ENCODE measurements at regions not wholly inside any gene's neighbourhood (a gene's known extent, or its start where the extent isn't known, plus 50 kb on each side); places are given as distances from the start of the nearest gene placed in this dataset.

DNA sequence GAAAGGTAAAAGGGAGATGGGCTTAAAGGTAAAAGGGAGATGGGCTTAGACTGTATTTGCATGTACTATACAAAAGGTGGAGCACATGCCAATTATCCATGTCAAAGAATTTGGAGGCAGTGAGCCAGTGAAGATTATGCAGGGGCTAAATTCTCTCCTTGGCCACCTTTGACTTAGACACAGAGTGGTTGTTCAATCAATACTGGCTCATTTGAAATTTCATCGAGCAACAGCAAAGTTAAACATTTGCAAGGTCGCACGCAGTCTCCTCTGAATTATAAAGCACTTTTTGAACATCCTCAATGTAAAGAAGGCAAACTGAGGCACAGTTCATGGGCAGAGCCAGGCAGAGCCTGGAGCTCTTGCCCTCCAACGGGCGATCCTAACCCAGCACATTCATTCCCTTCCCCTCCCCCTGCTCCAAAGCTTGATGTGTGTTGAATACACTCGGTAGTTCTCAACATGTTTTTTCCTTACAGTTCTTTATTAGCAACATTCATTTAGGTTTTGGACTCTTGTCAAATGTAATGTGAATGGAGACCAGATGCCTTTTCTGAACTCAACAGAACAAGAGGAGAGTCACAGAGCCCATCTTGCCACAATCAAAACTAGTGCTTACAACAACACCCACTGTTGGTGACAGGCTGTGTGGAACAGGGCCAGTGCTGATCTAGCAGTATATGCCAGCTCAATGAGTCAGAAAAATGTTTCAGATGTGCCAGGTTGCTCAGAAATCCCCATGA lies 169.7 kb upstream of the G2E3 start:
- TF ChIP-seq CREB1 (IDR thresholded peaks at IDR 0.05; ENCODE audit: low read depth) (no peak), RAD21 (IDR thresholded peaks at IDR 0.05; ENCODE audit: low read depth) (no peak), USF1 (IDR thresholded peaks at IDR 0.05) (no peak), YY1 (IDR thresholded peaks at IDR 0.05; ENCODE audit: low read depth) (no peak), EGR1 (IDR thresholded peaks at IDR 0.05) (no peak), CEBPB (IDR thresholded peaks at IDR 0.05) (no peak), MAX (IDR thresholded peaks at IDR 0.05) (no peak), TAF1 (IDR thresholded peaks at IDR 0.05; ENCODE audit: low read depth) (no peak), NFIC (IDR thresholded peaks at IDR 0.05) (no peak), FOXM1 (IDR thresholded peaks at IDR 0.05; ENCODE audit: borderline replicate concordance, low read depth) (no peak), ZBTB7A (IDR thresholded peaks at IDR 0.05; ENCODE audit: low read depth) (no peak), EP300 (IDR thresholded peaks at IDR 0.05; ENCODE audit: borderline replicate concordance) (no peak), TCF12 (IDR thresholded peaks at IDR 0.05; ENCODE audit: low read depth) (no peak), TEAD4 (IDR thresholded peaks at IDR 0.05) (no peak)
- TF ChIP-seq, protein P1, sequence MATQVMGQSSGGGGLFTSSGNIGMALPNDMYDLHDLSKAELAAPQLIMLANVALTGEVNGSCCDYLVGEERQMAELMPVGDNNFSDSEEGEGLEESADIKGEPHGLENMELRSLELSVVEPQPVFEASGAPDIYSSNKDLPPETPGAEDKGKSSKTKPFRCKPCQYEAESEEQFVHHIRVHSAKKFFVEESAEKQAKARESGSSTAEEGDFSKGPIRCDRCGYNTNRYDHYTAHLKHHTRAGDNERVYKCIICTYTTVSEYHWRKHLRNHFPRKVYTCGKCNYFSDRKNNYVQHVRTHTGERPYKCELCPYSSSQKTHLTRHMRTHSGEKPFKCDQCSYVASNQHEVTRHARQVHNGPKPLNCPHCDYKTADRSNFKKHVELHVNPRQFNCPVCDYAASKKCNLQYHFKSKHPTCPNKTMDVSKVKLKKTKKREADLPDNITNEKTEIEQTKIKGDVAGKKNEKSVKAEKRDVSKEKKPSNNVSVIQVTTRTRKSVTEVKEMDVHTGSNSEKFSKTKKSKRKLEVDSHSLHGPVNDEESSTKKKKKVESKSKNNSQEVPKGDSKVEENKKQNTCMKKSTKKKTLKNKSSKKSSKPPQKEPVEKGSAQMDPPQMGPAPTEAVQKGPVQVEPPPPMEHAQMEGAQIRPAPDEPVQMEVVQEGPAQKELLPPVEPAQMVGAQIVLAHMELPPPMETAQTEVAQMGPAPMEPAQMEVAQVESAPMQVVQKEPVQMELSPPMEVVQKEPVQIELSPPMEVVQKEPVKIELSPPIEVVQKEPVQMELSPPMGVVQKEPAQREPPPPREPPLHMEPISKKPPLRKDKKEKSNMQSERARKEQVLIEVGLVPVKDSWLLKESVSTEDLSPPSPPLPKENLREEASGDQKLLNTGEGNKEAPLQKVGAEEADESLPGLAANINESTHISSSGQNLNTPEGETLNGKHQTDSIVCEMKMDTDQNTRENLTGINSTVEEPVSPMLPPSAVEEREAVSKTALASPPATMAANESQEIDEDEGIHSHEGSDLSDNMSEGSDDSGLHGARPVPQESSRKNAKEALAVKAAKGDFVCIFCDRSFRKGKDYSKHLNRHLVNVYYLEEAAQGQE (IDR thresholded peaks at IDR 0.05; ENCODE audit: low read depth) = no peak

DNA sequence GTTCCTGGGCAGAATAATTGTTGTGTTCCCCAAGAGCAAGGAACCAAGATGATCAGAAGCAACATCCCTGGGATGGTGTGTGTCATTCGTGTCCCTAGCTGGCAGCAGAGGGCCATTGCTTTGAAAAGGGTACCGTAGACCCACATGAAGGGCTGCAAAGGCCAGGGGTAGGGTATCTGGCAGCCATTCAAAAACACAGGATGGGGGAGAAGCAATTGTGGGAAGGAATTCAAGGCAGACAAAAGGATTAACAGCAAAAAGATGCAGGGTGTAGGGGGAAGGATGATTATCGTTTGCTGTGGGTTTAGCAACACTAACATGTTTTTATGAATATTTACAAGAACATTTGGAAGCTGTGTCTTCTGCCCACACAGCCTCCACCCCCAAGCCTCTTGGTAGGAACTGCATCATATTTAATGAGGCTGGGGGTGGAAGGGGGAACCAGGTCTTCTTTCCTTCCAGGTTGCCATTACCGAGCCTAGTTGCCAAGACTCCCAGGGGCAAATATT lies 169.0 kb upstream of the G2E3 start:
- TF ChIP-seq CEBPB (IDR thresholded peaks at IDR 0.05) (no peak), TCF12 (IDR thresholded peaks at IDR 0.05; ENCODE audit: low read depth) (no peak), NFIC (IDR thresholded peaks at IDR 0.05) (no peak), RAD21 (IDR thresholded peaks at IDR 0.05; ENCODE audit: low read depth) (no peak)

DNA sequence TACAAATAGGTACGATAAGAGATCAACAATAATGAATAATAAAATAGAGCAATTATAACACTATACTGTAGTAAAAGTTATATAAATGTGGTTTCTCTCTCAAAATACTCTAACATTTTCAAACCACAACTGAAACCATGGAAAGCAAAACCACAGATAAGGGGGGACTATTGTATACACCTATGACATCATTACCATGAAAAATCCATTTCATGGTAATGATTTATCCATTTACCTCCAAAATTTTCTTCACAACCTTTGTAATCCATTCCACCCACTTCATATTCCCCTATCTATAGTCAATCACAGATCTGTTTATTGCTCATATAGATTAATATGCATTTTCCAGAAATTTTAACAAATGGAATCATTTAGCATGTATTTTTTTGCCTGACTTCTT lies 163.9 kb upstream of the G2E3 start:
- TF ChIP-seq MAX (IDR thresholded peaks at IDR 0.05) = no peak
- no peak for TF ChIP-seq TEAD4 (IDR thresholded peaks at IDR 0.05)
- no peak for TF ChIP-seq TCF12 (IDR thresholded peaks at IDR 0.05; ENCODE audit: low read depth)
- TF ChIP-seq FOXM1 (IDR thresholded peaks at IDR 0.05; ENCODE audit: borderline replicate concordance, low read depth) = no peak
- TF ChIP-seq CREB1 (IDR thresholded peaks at IDR 0.05; ENCODE audit: low read depth) = no peak
- TF ChIP-seq TAF1 (IDR thresholded peaks at IDR 0.05; ENCODE audit: low read depth) = no peak
- no peak for TF ChIP-seq RAD21 (IDR thresholded peaks at IDR 0.05; ENCODE audit: low read depth)
- TF ChIP-seq EP300 (IDR thresholded peaks at IDR 0.05; ENCODE audit: borderline replicate concordance) = no peak
- TF ChIP-seq USF1 (IDR thresholded peaks at IDR 0.05) = no peak
- TF ChIP-seq NFIC (IDR thresholded peaks at IDR 0.05) = no peak
- no peak for TF ChIP-seq EGR1 (IDR thresholded peaks at IDR 0.05)

DNA sequence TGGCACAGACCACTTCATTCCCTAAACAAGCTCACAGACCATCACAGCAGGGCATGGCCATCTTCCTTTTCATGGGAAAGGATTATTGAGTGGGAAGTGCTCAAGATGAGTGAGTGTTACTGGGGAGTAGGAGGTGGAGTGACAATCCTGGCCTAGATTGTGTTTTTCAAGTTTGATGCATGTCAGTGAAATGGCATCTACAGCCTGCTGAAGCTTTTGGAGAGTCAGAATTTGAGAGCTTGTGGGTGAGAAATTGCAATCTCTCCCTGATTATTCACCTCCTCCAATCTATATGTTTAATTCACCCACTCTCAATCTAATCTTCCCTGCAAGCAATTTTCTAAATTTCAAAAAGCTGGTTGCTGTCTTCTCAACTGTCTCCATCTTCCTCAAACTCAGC lies 156.1 kb upstream of the G2E3 start:
- TF ChIP-seq EGR1 (IDR thresholded peaks at IDR 0.05) (no peak), USF1 (IDR thresholded peaks at IDR 0.05) (no peak), ZBTB7A (IDR thresholded peaks at IDR 0.05; ENCODE audit: low read depth) (no peak), RAD21 (IDR thresholded peaks at IDR 0.05; ENCODE audit: low read depth) (no peak), CREB1 (IDR thresholded peaks at IDR 0.05; ENCODE audit: low read depth) (no peak), MAX (IDR thresholded peaks at IDR 0.05) (no peak), TAF1 (IDR thresholded peaks at IDR 0.05; ENCODE audit: low read depth) (no peak), EP300 (IDR thresholded peaks at IDR 0.05; ENCODE audit: borderline replicate concordance) (no peak), NFIC (IDR thresholded peaks at IDR 0.05) (no peak), FOXM1 (IDR thresholded peaks at IDR 0.05; ENCODE audit: borderline replicate concordance, low read depth) (no peak), CEBPB (IDR thresholded peaks at IDR 0.05) (no peak), TCF12 (IDR thresholded peaks at IDR 0.05; ENCODE audit: low read depth) (no peak), TEAD4 (IDR thresholded peaks at IDR 0.05) (no peak), YY1 (IDR thresholded peaks at IDR 0.05; ENCODE audit: low read depth) (no peak)
- TF ChIP-seq, protein P1 (IDR thresholded peaks at IDR 0.05; ENCODE audit: low read depth) = no peak

DNA sequence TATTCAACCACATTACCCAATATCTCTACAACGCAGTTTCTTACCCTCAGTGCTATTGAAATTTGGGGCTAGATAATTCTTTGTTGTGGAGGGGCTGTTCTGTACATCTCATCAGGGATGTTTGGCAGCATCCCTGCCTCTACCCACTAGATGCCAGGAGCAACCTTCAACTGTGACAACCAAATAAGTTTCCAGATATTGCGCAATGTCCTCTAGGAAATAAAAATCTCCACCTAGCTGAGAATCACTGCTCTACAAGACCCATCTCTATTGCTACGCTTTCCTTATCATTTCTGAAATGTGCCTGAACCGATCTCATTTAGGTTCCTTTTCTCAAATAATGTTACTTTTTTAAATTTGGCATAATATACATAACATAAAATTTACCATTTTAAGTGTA lies 155.2 kb upstream of the G2E3 start:
- peak; percentile 95 for TF ChIP-seq CEBPB (IDR thresholded peaks at IDR 0.05)
- no peak for TF ChIP-seq YY1 (IDR thresholded peaks at IDR 0.05; ENCODE audit: low read depth)
- no peak for TF ChIP-seq TAF1 (IDR thresholded peaks at IDR 0.05; ENCODE audit: low read depth)
- TF ChIP-seq USF1 (IDR thresholded peaks at IDR 0.05) = no peak
